Kidney (tissue), 13 donors: ENCODE measurements at regions not wholly inside any gene's neighbourhood (a gene's known extent, or its start where the extent isn't known, plus 50 kb on each side); places are given as distances from the start of the nearest gene placed in this dataset.
A peak's percentile ranks its signal among the peaks of the same experiment; 100 is the strongest.

ENCODE experiments used
- DNase-seq, 5 donors: peaks; one replicate each; pipeline ENCODE4 v3.0.0-alpha.2; 2013 to 2020
- FAIRE-seq: peaks from 2 replicates; lab custom pipeline; 2012; peaks lifted over from hg19 to GRCh38; lab: Jason Lieb, UNC
- H3K27ac ChIP-seq, 2 donors: one replicate each; pipeline ENCODE4 v1.7.0; 2013; ENCODE audit warnings: low read depth in 2 of 2, low read length in 2 of 2, inconsistent platforms in 1 of 2
- H3K27me3 ChIP-seq: one replicate; pipeline ENCODE4 v1.7.1; 2013; ENCODE audit warnings: low read length, inconsistent platforms; ENCODE audit not compliant: control insufficient read depth, insufficient read depth
- H3K36me3 ChIP-seq, 3 donors: one replicate each; pipeline versions ENCODE4 v1.7.0 to v1.7.1; 2013; ENCODE audit warnings: low read length in 3 of 3, control low read depth in 1 of 3, inconsistent platforms in 1 of 3; ENCODE audit not compliant: insufficient read depth in 3 of 3, control insufficient read depth in 2 of 3
- H3K4me1 ChIP-seq, 3 donors: one replicate each; pipeline versions ENCODE4 v1.7.0 to v1.7.1; 2013; ENCODE audit warnings: low read length in 3 of 3, inconsistent platforms in 1 of 3, low read depth in 1 of 3; ENCODE audit not compliant: control insufficient read depth in 2 of 3, insufficient read depth in 2 of 3
- H3K4me3 ChIP-seq, 3 donors: one replicate each; pipeline versions ENCODE4 v1.7.0 to v1.8.1; 2013; ENCODE audit warnings: low read length in 3 of 3, control low read depth in 1 of 3, inconsistent platforms in 1 of 3
- H3K9ac ChIP-seq, 3 donors: one replicate each; pipeline versions ENCODE4 v1.7.0 to v1.7.1; 2013; ENCODE audit warnings: low read length in 3 of 3, control low read depth in 1 of 3, inconsistent platforms in 1 of 3
- H3K9me3 ChIP-seq, 3 donors: one replicate each; pipeline versions ENCODE4 v1.7.0 to v1.7.1; 2013; ENCODE audit warnings: low read length in 3 of 3, control low read depth in 1 of 3, inconsistent platforms in 1 of 3; ENCODE audit not compliant: control insufficient read depth in 2 of 3, insufficient read depth in 1 of 3
- intact Hi-C: fragments of 100-400 bp; cut with DNase I; formaldehyde crosslinking; loops from one replicate; pipeline ENCODE4 v1.11.1; 2022
- TF ChIP-seq, protein P1 (sequence below): IDR thresholded peaks from 3 replicates; pipeline ENCODE4 v1.5.1; 2012; ENCODE audit warnings: mild to moderate bottlenecking, moderate library complexity, borderline replicate concordance; ENCODE audit not compliant: insufficient read depth; ENCODE audit errors: extremely low read depth
- donor health status: control.
- donor health status: control.
- donor health status: control.
- donor health status: control.
- donor health status: control.
- donor health status: DM: yes; HTN: yes; CAD: no.
- donor health status: Normal renal cell carcinoma (clear cell type).

DNA sequence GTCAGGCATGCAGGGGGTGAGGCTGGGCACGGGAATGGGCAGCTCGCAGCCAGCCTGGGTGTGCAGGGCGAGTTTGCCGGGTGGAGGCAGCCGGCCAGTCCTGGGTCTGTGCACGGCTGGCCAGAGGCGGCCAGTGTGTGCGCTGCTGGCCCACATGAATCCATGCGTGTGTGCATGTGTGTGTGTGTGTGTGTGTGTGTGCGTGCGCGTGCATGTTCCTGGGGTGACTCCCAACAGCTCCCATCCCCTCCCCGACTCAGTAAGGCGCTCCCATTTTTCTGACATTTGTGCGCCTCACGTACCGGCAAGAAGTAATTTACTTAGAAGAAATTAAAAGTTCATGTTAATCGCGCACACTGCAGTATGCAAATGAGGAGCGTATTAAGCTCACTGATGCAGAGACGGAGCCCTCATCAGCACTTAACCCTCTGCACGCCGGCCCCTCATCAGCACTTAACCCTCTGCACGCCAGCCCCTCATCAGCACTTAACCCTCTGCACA is 55.4 kb upstream of the ACSF3 start:
- Histone ChIP-seq H3K4me1 (no peaks in the 10 kb centered on the region), H3K36me3 (no peaks in the 10 kb centered on the region), H3K9me3 (no peaks in the 10 kb centered on the region), H3K27me3 (no peaks in the 10 kb centered on the region), H3K27ac (no peak overlapping the region), H3K9ac (no peak overlapping the region), H3K4me3 (no peak overlapping the region)
- intact Hi-C loops: no loop called here
- TF ChIP-seq, protein P1, sequence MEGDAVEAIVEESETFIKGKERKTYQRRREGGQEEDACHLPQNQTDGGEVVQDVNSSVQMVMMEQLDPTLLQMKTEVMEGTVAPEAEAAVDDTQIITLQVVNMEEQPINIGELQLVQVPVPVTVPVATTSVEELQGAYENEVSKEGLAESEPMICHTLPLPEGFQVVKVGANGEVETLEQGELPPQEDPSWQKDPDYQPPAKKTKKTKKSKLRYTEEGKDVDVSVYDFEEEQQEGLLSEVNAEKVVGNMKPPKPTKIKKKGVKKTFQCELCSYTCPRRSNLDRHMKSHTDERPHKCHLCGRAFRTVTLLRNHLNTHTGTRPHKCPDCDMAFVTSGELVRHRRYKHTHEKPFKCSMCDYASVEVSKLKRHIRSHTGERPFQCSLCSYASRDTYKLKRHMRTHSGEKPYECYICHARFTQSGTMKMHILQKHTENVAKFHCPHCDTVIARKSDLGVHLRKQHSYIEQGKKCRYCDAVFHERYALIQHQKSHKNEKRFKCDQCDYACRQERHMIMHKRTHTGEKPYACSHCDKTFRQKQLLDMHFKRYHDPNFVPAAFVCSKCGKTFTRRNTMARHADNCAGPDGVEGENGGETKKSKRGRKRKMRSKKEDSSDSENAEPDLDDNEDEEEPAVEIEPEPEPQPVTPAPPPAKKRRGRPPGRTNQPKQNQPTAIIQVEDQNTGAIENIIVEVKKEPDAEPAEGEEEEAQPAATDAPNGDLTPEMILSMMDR: no peak
- FAIRE-seq: no peak
- peak in 1 of 5 donors; percentile 23 for DNase-seq

DNA sequence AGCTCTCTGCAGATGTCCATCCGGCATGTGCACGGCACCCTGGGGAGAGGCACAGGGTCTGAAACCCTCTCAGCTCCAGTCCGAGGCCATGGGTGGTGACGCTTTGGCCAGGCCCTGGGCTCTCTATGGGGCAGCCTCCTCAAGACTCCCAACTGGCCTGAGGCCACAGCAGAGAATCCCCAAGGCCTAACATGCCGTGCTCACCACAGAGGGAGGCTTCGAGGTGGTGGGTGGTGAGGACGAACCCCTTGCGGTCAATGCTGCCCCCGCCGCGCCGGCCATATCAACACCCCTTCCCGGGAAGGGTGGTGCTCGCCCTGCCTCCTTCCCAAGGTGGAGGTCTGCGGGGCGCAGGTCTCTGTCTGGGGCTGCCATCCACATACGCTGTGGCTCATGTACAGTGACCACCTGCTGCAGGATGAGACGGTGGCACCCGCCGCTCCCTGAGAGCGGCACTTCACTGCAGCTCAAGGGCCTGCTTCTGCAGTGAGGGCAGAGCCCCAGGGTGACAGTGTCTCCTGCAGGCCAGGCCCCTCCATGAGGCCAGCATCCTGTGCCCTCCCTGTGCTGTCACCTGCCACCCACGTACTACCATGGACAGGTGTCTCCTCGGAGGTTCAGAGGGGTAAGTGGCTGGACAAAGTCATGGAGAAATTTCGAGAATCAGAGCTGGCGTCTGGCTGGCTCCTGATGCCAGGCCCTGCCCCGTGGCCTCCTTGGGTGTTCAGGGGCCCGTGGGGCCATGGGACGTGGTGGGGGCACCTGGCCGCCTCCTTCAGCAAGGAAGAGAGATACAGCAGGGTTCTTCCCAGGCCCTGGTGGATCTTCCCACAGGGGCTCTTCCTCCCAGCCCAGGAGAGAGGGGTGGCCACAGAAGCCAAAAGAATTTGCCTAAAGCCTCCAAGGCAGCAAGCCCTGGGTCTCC is 54.6 kb upstream of the ACSF3 start:
- H3K27me3 ChIP-seq: no peaks in the 10 kb centered on the region
- FAIRE-seq (no peak), DNase-seq (peak in 1 of 5 donors; percentile 56)
- intact Hi-C loops: no loop called here
- TF ChIP-seq, protein P1: no peak
- no peak overlapping the region for H3K4me3 ChIP-seq
- H3K27ac ChIP-seq: no peak overlapping the region
- no peak overlapping the region for H3K9ac ChIP-seq
- no peaks in the 10 kb centered on the region for H3K4me1 ChIP-seq
- no peaks in the 10 kb centered on the region for H3K36me3 ChIP-seq
- H3K9me3 ChIP-seq: no peaks in the 10 kb centered on the region

DNA sequence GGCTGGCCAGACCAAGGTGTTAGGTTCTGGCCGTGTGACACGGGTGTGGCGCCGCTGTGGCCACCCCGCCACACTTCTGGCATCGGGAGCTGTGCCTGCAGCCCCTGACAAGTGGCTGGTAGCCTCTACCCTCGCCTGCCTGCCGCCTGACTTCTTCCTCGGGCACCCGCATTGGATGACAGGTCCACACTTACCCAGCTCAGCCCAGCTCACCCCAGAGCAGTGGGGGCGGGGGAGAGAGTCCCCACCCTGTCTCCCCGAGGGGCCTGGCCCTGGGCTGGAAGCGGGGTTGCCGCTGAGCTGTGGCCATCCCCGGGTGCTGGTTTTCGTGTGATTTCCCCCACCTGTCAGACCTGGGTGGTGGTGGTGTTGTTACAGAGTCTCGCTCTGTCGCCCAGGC is 53.9 kb upstream of the ACSF3 start:
- Histone ChIP-seq H3K27ac (no peak overlapping the region), H3K4me3 (no peak overlapping the region), H3K4me1 (no peaks in the 10 kb centered on the region), H3K9ac (no peak overlapping the region), H3K9me3 (no peaks in the 10 kb centered on the region), H3K27me3 (no peaks in the 10 kb centered on the region), H3K36me3 (no peaks in the 10 kb centered on the region)
- FAIRE-seq: no peak
- intact Hi-C loops: no loop called here
- DNase-seq: peak in 1 of 5 donors; percentile 71
- TF ChIP-seq, protein P1: no peak
